Mesenchymal stem cell (in vitro differentiated cells and primary cell): ENCODE measurements at regions not wholly inside any gene's neighbourhood (a gene's known extent, or its start where the extent isn't known, plus 50 kb on each side); places are given as distances from the start of the nearest gene placed in this dataset.

Experiments used
- DNase-seq: peaks from one replicate; pipeline ENCODE4 v3.0.0-alpha.2; 2013
- H2AFZ ChIP-seq: one replicate; pipeline ENCODE4 v1.6.1; 2013; ENCODE audit warnings: low read depth, mild to moderate bottlenecking, control low read depth, inconsistent platforms, low read length, moderate library complexity
- H2AK5ac ChIP-seq: 2 replicates; pipeline ENCODE4 v1.6.1; 2013; ENCODE audit warnings: low read length, moderate library complexity, mild to moderate bottlenecking, inconsistent platforms; ENCODE audit not compliant: severe bottlenecking
- H2BK120ac ChIP-seq: one replicate; pipeline ENCODE4 v1.6.1; 2013; ENCODE audit warnings: low read depth, mild to moderate bottlenecking, inconsistent platforms, low read length, moderate library complexity
- H2BK12ac ChIP-seq, 2 experiments: one replicate each; pipeline ENCODE4 v1.6.1; 2013; ENCODE audit warnings: inconsistent platforms in 2 of 2, low read length in 2 of 2, mild to moderate bottlenecking in 2 of 2, moderate library complexity in 2 of 2, control low read depth in 1 of 2
- H2BK15ac ChIP-seq: one replicate; pipeline ENCODE4 v1.6.1; 2013; ENCODE audit warnings: mild to moderate bottlenecking, low read depth, inconsistent platforms; ENCODE audit not compliant: poor library complexity, severe bottlenecking
- H2BK5ac ChIP-seq: 2 replicates; pipeline ENCODE4 v1.6.1; 2013; ENCODE audit warnings: low read depth, mild to moderate bottlenecking, low read length, control low read depth, inconsistent platforms; ENCODE audit not compliant: poor library complexity, severe bottlenecking
- H3K14ac ChIP-seq, 2 experiments: one replicate each; pipeline ENCODE4 v1.6.1; 2013; ENCODE audit warnings: inconsistent platforms in 2 of 2, low read length in 2 of 2, control low read depth in 1 of 2, mild to moderate bottlenecking in 1 of 2, moderate library complexity in 1 of 2
- H3K18ac ChIP-seq, 2 experiments: one replicate each; pipeline ENCODE4 v1.6.1; 2013; ENCODE audit warnings: inconsistent platforms in 2 of 2, low read length in 2 of 2, control low read depth in 1 of 2, low read depth in 1 of 2, mild to moderate bottlenecking in 1 of 2
- H3K23ac ChIP-seq, 2 experiments: one replicate each; pipeline ENCODE4 v1.6.1; 2013; ENCODE audit warnings: inconsistent platforms in 2 of 2, low read length in 2 of 2, mild to moderate bottlenecking in 2 of 2, moderate library complexity in 2 of 2, control low read depth in 1 of 2
- H3K27ac ChIP-seq: 2 replicates; pipeline ENCODE4 v1.5.1; 2013; ENCODE audit warnings: mild to moderate bottlenecking, moderate library complexity, low read length, control low read depth, inconsistent platforms; ENCODE audit not compliant: poor library complexity, severe bottlenecking
- H3K27me3 ChIP-seq, 2 experiments: 2 replicates each; pipeline versions ENCODE4 v1.6.1 to v1.7.0; 2013; ENCODE audit warnings: low read length in 2 of 2, mild to moderate bottlenecking in 2 of 2, moderate library complexity in 2 of 2, control low read depth in 1 of 2, inconsistent platforms in 1 of 2; ENCODE audit not compliant: control insufficient read depth in 1 of 2, insufficient read depth in 1 of 2
- H3K36me3 ChIP-seq, 2 experiments: 2 replicates each; pipeline versions ENCODE4 v1.6.1 to v1.7.0; 2013; ENCODE audit warnings: low read length in 2 of 2, control low read depth in 1 of 2, inconsistent platforms in 1 of 2, low read depth in 1 of 2, mild to moderate bottlenecking in 1 of 2; ENCODE audit not compliant: insufficient read depth in 2 of 2, control insufficient read depth in 1 of 2
- H3K4ac ChIP-seq, 2 experiments: one replicate each; pipeline ENCODE4 v1.6.1; 2013; ENCODE audit warnings: inconsistent platforms in 2 of 2, low read length in 2 of 2, mild to moderate bottlenecking in 2 of 2, moderate library complexity in 2 of 2, control low read depth in 1 of 2, low read depth in 1 of 2
- H3K4me1 ChIP-seq: 2 replicates; pipeline ENCODE4 v1.6.1; 2013; ENCODE audit warnings: low read depth, low read length, control low read depth; ENCODE audit not compliant: control insufficient read depth, insufficient read depth
- H3K4me2 ChIP-seq: 2 replicates; pipeline ENCODE4 v1.6.1; 2013; ENCODE audit warnings: low read length, mild to moderate bottlenecking, inconsistent platforms; ENCODE audit not compliant: poor library complexity, severe bottlenecking
- H3K4me3 ChIP-seq, 2 experiments: 2 replicates each; pipeline versions ENCODE4 v1.5.1 to v1.7.0; 2013; ENCODE audit warnings: low read length in 2 of 2, mild to moderate bottlenecking in 2 of 2, control low read depth in 1 of 2, low read depth in 1 of 2; ENCODE audit not compliant: insufficient read depth in 1 of 2
- H3K79me1 ChIP-seq: replicated peaks from 2 replicates; pipeline ENCODE4 v1.6.1; 2013; ENCODE audit warnings: mild to moderate bottlenecking, control low read depth, low read length, inconsistent platforms; ENCODE audit not compliant: poor library complexity, severe bottlenecking
- H3K9ac ChIP-seq: 2 replicates; pipeline ENCODE4 v1.7.0; 2013; ENCODE audit warnings: mild to moderate bottlenecking, low read length, moderate library complexity
- H3K9me3 ChIP-seq: 2 replicates; pipeline ENCODE4 v1.7.0; 2013; ENCODE audit warnings: mild to moderate bottlenecking, low read length; ENCODE audit not compliant: control insufficient read depth
- H4K8ac ChIP-seq: one replicate; pipeline ENCODE4 v1.6.1; 2013; ENCODE audit warnings: inconsistent platforms, mild to moderate bottlenecking, low read length, moderate library complexity
- H4K91ac ChIP-seq: one replicate; pipeline ENCODE4 v1.6.1; 2013; ENCODE audit warnings: mild to moderate bottlenecking, low read length, inconsistent platforms
- WGBS: methylation state at CpG from one replicate; pipeline ENCODE4 v1.1.7; 2013; ENCODE audit warnings: mixed read lengths; 5-methylcytosine and 5-hydroxymethylcytosine counted together

DNA sequence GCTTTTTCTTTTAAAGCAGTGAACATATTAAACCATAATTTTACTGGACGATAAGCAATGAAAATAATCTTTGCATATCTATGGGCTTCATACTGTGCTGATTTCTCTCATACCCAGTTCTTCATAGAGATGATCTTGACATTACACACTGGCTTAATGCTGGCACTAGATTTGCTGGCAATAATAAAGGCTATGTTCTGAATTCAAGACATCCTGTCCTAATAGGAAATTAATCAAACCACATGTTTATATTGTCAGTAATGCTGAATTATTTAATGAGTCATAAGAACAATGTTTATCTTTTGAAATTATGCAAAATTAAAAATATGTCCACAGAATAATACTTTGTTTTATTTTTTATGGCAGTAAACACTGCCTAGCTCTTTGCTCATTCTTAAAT lies 643.2 kb downstream of the OTOL1 start:
- no peak for DNase-seq
- no peaks in the 10 kb centered on the region for H3K4me1 ChIP-seq
- no peaks in the 10 kb centered on the region for H3K79me1 ChIP-seq
- no peak overlapping the region for H3K4me3 ChIP-seq
- no peak overlapping the region for H3K18ac ChIP-seq
- H3K14ac ChIP-seq = no peak overlapping the region
- no peak overlapping the region for H4K8ac ChIP-seq
- no peaks in the 10 kb centered on the region for H3K27me3 ChIP-seq
- no peak overlapping the region for H3K4me2 ChIP-seq
- H4K91ac ChIP-seq = no peak overlapping the region
- H2BK12ac ChIP-seq = no peak overlapping the region
- no peak overlapping the region for H3K23ac ChIP-seq
- H3K36me3 ChIP-seq = no peaks in the 10 kb centered on the region
- no peak overlapping the region for H3K27ac ChIP-seq
- H2AK5ac ChIP-seq = no peak overlapping the region
- no peak overlapping the region for H2BK15ac ChIP-seq
- H3K9me3 ChIP-seq = no peaks in the 10 kb centered on the region
- no peak overlapping the region for H2AFZ ChIP-seq
- no peak overlapping the region for H2BK120ac ChIP-seq
- H3K4ac ChIP-seq = no peak overlapping the region
- 100% methylated on average over 1 of the region's 1 CpG for WGBS
- no peak overlapping the region for H2BK5ac ChIP-seq
- H3K9ac ChIP-seq = no peak overlapping the region

DNA sequence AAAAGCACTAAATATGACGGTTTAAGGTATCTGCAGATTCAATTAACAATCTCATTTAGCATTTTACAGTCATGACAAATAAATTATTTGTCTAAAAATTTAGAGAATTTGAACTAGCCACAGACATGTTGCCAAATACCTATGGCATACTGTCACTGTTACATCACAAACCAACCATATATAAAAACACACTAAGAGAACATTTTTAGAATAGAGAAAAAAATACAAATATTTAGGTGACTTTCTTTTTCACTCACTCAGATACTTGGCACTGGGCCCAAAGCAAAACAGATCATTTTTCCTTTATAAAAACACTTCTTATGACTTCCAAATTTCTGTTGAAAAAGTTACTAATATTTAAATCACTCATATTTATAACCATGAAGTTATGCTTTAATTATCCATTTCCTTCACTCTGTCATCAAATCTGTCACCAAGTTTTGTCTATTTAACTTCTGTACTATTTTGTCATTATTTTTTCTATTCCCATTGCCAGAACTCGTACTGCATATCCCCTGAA lies 644.7 kb downstream of the OTOL1 start:
- Histone ChIP-seq H3K18ac (no peak overlapping the region), H3K4me1 (no peaks in the 10 kb centered on the region), H3K23ac (no peak overlapping the region), H3K27ac (peak overlapping the region; percentile 53), H2BK5ac (no peak overlapping the region), H3K4ac (no peak overlapping the region), H3K9ac (no peak overlapping the region), H4K91ac (no peak overlapping the region), H2BK15ac (no peak overlapping the region), H2BK12ac (no peak overlapping the region), H3K36me3 (no peaks in the 10 kb centered on the region), H2AK5ac (no peak overlapping the region), H3K4me2 (no peak overlapping the region), H2BK120ac (no peak overlapping the region), H3K27me3 (no peaks in the 10 kb centered on the region), H3K9me3 (no peaks in the 10 kb centered on the region), H2AFZ (no peak overlapping the region), H3K4me3 (no peak overlapping the region), H3K79me1 (no peaks in the 10 kb centered on the region), H4K8ac (no peak overlapping the region), H3K14ac (no peak overlapping the region)
- WGBS = 17% methylated on average over 1 of the region's 2 CpGs
- DNase-seq = peak; percentile 36

DNA sequence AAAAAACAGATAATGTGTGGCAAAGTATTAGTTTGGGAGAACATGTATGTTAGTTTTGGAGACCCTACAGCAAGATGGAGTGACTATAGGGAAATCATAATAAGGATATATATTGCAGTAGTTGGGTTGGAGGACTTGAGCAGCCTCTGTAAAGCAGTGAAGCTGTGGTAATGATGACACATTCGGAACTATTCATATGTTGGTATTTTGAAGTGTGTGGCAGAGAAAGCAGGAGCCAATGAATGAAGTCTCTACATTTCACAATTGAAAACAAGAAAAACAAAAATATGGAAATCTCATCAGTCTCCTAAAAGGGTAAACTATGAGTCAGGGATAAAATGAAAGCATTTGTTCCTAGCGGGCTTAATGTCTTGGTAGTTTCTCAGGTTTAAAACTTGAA lies 645.9 kb downstream of the OTOL1 start:
- Histone ChIP-seq H3K4me2 (no peak overlapping the region), H3K23ac (no peak overlapping the region), H4K8ac (no peak overlapping the region), H2BK120ac (no peak overlapping the region), H3K14ac (no peak overlapping the region), H2BK5ac (no peak overlapping the region), H3K9me3 (no peaks in the 10 kb centered on the region), H3K18ac (no peak overlapping the region), H3K79me1 (no peaks in the 10 kb centered on the region), H2AFZ (no peak overlapping the region), H3K9ac (no peak overlapping the region), H3K27ac (no peak overlapping the region), H3K4me3 (no peak overlapping the region), H4K91ac (no peak overlapping the region), H3K36me3 (no peaks in the 10 kb centered on the region), H2AK5ac (no peak overlapping the region), H3K4ac (no peak overlapping the region), H3K27me3 (no peaks in the 10 kb centered on the region), H2BK12ac (no peak overlapping the region), H3K4me1 (no peaks in the 10 kb centered on the region), H2BK15ac (no peak overlapping the region)
- DNase-seq = peak; percentile 48
- 80% methylated on average over 1 of the region's 2 CpGs for WGBS

DNA sequence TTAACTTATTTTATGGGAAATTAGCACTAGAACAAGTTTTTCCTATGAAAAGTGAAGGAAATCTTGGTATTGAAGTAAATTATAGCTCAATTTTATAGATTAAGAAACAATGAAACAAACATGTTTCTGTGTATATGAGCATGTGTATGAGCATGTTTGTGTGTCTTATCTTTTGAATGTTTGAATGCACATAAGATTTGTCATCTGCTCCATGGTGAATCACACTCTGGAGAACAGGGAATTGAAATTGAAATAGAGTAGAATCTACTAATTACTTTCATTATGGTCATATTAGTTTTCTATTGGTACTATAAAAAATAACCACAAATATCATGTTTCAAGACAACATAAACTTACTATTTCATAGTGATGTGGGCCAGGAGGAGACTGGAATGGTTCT lies 646.6 kb downstream of the OTOL1 start:
- Histone ChIP-seq H4K91ac (no peak overlapping the region), H3K27me3 (no peaks in the 10 kb centered on the region), H3K4me1 (no peaks in the 10 kb centered on the region), H3K9me3 (no peaks in the 10 kb centered on the region), H2AFZ (no peak overlapping the region), H2AK5ac (no peak overlapping the region), H2BK120ac (no peak overlapping the region), H2BK15ac (no peak overlapping the region), H3K18ac (no peak overlapping the region), H3K4me3 (no peak overlapping the region), H2BK12ac (no peak overlapping the region), H3K4ac (no peak overlapping the region), H3K4me2 (no peak overlapping the region), H3K23ac (no peak overlapping the region), H3K27ac (no peak overlapping the region), H3K9ac (no peak overlapping the region), H3K79me1 (no peaks in the 10 kb centered on the region), H3K14ac (no peak overlapping the region), H2BK5ac (no peak overlapping the region), H4K8ac (no peak overlapping the region), H3K36me3 (no peaks in the 10 kb centered on the region)
- DNase-seq = no peak
